ENCODE measurements at regions not wholly inside any gene's neighbourhood (a gene's known extent, or its start where the extent isn't known, plus 50 kb on each side); places are given as distances from the start of the nearest gene placed in this dataset.

- TF ChIP-seq CTCF (IDR thresholded peaks at IDR 0.05) (no peak), POLR2A (IDR thresholded peaks at IDR 0.05) (no peak)
Measured at GRCh38 chr15:93965304-93965908, 266.0 kb upstream of the MCTP2 start.
